Hepatocyte (in vitro differentiated cells): ENCODE measurements at regions not wholly inside any gene's neighbourhood (a gene's known extent, or its start where the extent isn't known, plus 50 kb on each side); places are given as distances from the start of the nearest gene placed in this dataset.

Source experiments
- EZH2phosphoT487 ChIP-seq: fragments of 200-600 bp; sonication (generic); IDR thresholded peaks from one replicate; pipeline ENCODE4 v1.6.1; 2018; ENCODE audit warnings: antibody characterized with exemption, mild to moderate bottlenecking, low read depth, moderate library complexity; ENCODE audit not compliant: unreplicated experiment, severe bottlenecking
- TF ChIP-seq, protein P1 (sequence below): fragments of 200-600 bp; sonication (generic); IDR thresholded peaks from 2 replicates; pipeline ENCODE4 v1.5.1; 2016; ENCODE audit warnings: antibody characterized with exemption, mild to moderate bottlenecking; ENCODE audit not compliant: poor library complexity

DNA sequence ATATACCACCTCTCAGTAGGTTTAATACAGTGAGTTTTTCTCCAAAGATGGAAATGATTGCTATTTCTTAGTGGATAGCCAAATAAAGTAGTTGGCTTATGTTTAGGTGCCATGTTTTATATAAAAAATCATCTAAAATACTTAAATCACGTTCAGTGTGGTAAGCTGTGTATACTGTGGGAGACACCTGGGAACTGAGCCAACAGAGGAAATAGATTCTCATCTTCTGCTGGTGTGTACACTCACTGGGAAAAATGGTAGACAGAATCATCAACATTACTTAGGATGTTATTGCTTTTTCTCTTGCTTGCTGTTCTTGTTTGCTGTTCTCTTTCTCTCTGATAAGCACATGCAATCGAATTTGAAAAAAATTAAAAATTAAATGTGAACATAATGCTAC, 112.6 kb upstream of the MB21D2 start:
- TF ChIP-seq, protein P1, sequence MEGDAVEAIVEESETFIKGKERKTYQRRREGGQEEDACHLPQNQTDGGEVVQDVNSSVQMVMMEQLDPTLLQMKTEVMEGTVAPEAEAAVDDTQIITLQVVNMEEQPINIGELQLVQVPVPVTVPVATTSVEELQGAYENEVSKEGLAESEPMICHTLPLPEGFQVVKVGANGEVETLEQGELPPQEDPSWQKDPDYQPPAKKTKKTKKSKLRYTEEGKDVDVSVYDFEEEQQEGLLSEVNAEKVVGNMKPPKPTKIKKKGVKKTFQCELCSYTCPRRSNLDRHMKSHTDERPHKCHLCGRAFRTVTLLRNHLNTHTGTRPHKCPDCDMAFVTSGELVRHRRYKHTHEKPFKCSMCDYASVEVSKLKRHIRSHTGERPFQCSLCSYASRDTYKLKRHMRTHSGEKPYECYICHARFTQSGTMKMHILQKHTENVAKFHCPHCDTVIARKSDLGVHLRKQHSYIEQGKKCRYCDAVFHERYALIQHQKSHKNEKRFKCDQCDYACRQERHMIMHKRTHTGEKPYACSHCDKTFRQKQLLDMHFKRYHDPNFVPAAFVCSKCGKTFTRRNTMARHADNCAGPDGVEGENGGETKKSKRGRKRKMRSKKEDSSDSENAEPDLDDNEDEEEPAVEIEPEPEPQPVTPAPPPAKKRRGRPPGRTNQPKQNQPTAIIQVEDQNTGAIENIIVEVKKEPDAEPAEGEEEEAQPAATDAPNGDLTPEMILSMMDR: no peak
- no peak for TF ChIP-seq EZH2phosphoT487
